Naive thymus-derived CD4-positive, alpha-beta T cell (primary cell): ENCODE measurements at regions not wholly inside any gene's neighbourhood (a gene's known extent, or its start where the extent isn't known, plus 50 kb on each side); places are given as distances from the start of the nearest gene placed in this dataset.

ENCODE experiments used
- ATAC-seq: fragments of 150-1000 bp; cut with Tn5 transposase; 2 replicates; pipeline ENCODE4 v1.10.0; 2021; ENCODE audit warnings: mild to moderate bottlenecking, moderate library complexity
- CTCF ChIA-PET: fragments of 350-600 bp; sonication (Branson Sonifier 250); formaldehyde crosslinking; loops from one replicate; lab custom pipeline; 2021; ENCODE audit warnings: antibody characterized with exemption; lab: Charles Lee
- POLR2A ChIA-PET: fragments of 350-600 bp; sonication (Branson Sonifier 250); formaldehyde crosslinking; loops from one replicate; lab custom pipeline; 2021; ENCODE audit warnings: antibody characterized with exemption, inconsistent platforms; lab: Charles Lee
- DNase-seq, 9 donors: peaks; one replicate each; pipeline versions ENCODE4 v3.0.0 to v3.0.0-alpha.2; 2020 to 2022; ENCODE audit warnings: mixed read lengths in 1 of 9
- H3K27ac ChIP-seq: one replicate; pipeline ENCODE4 v1.7.0; 2013; ENCODE audit warnings: mild to moderate bottlenecking, low read depth, low read length, moderate library complexity
- H3K27me3 ChIP-seq, 2 donors: one replicate each; pipeline ENCODE4 v1.7.0; 2013; ENCODE audit warnings: low read length in 2 of 2, mild to moderate bottlenecking in 2 of 2, moderate library complexity in 2 of 2; ENCODE audit not compliant: control insufficient read depth in 2 of 2, insufficient read depth in 2 of 2
- H3K36me3 ChIP-seq, 3 experiments: 1 replicate in 2 of 3; 2 replicates in 1 of 3; pipeline ENCODE4 v1.7.0; 2013; ENCODE audit warnings: low read length in 3 of 3, mild to moderate bottlenecking in 3 of 3, moderate library complexity in 1 of 3; ENCODE audit not compliant: insufficient read depth in 3 of 3, control insufficient read depth in 2 of 3
- H3K4me1 ChIP-seq, 2 donors: one replicate each; pipeline ENCODE4 v1.7.0; 2013; ENCODE audit warnings: low read length in 2 of 2, mild to moderate bottlenecking in 2 of 2, moderate library complexity in 1 of 2; ENCODE audit not compliant: control insufficient read depth in 2 of 2, insufficient read depth in 2 of 2
- H3K4me3 ChIP-seq: 2 replicates; pipeline ENCODE4 v1.7.0; 2013; ENCODE audit warnings: mild to moderate bottlenecking, low read length
- H3K9me3 ChIP-seq, 3 experiments: 1 replicate in 2 of 3; 2 replicates in 1 of 3; pipeline ENCODE4 v1.7.0; 2013; ENCODE audit warnings: low read length in 3 of 3; ENCODE audit not compliant: control insufficient read depth in 2 of 3
- H3K27ac Mint-ChIP-seq, 9 donors: one replicate each; pipeline ENCODE4 v1.8.0; 2020 to 2022; ENCODE audit warnings: mixed read lengths in 9 of 9, mild to moderate bottlenecking in 8 of 9, moderate library complexity in 5 of 9, inconsistent platforms in 2 of 9
- H3K27me3 Mint-ChIP-seq, 5 donors: one replicate each; pipeline ENCODE4 v1.8.0; 2021 to 2022; ENCODE audit warnings: mixed read lengths in 5 of 5, mild to moderate bottlenecking in 1 of 5
- H3K36me3 Mint-ChIP-seq, 5 donors: one replicate each; pipeline ENCODE4 v1.8.0; 2020 to 2022; ENCODE audit warnings: mixed read lengths in 5 of 5, mild to moderate bottlenecking in 3 of 5, inconsistent platforms in 1 of 5
- H3K4me1 Mint-ChIP-seq, 7 donors: one replicate each; pipeline ENCODE4 v1.8.0; 2020 to 2022; ENCODE audit warnings: mixed read lengths in 7 of 7, mild to moderate bottlenecking in 3 of 7, inconsistent platforms in 1 of 7
- H3K4me3 Mint-ChIP-seq, 10 donors: one replicate each; pipeline ENCODE4 v1.8.0; 2020 to 2022; ENCODE audit warnings: mild to moderate bottlenecking in 10 of 10, mixed read lengths in 10 of 10, moderate library complexity in 6 of 10, inconsistent platforms in 2 of 10
- H3K9me3 Mint-ChIP-seq, 11 donors: one replicate each; pipeline ENCODE4 v1.8.0; 2020 to 2022; ENCODE audit warnings: mixed read lengths in 11 of 11, mild to moderate bottlenecking in 4 of 11, inconsistent platforms in 1 of 11, moderate library complexity in 1 of 11
- intact Hi-C, 2 donors: fragments of 100-400 bp; cut with micrococcal nuclease; formaldehyde crosslinking; loops; one replicate each; pipeline ENCODE4 v1.15.1; 2023

DNA sequence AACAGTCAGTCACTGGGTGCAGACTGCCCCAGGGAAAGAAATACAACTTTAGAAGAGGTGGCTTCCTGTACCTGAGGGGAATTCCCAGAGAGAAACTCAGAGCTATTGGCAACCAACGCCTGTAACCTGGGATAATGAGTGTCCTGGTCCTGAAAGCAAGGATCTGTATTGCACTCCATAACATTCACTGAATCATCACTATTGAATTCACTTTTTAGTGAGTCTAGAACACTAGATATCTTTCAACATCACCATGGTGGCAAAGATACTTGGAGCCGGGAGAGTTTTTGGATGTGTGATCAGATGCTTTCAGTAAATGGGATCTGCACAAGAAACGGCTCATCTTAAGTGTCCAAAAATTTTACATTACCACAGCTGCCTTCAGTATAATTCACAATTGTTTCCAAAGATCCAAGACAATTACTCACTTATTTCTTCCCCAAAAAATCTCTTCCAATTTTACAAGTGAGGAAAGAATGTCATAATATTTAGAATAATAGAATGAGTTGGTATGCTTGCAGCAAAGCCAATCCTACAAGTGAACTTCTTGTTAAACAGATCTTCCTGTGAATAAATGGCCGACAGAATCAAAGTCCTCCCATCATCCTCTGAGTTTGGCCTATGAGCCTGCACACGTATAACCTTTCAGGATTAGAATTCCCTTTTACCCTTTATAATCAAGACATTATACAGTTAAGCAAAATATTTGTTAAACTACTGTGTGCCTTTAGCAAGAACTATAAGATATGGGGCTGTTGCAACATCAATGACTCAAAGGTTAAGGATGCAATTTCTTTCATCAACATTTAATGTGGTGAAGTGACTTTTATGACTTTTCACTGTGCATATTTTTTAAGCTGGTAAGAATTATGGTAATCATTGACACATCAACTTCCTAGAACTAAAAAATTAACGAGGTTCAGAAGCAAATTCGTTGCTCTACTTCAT, 243.3 kb upstream of the COL8A1 start:
- CTCF ChIA-PET = no interaction called here
- Mint-ChIP-seq H3K4me3 (no peak overlapping the region), H3K9me3 (peaks cover 5 to 27% (median 15%) of the 10 kb centered on the region in 11 donors), H3K36me3 (no peaks in the 10 kb centered on the region), H3K27ac (no peak overlapping the region), H3K4me1 (no peaks in the 10 kb centered on the region), H3K27me3 (peaks cover 0 to 4% (median 0%) of the 10 kb centered on the region in 5 donors)
- no peak overlapping the region for H3K4me3 ChIP-seq
- no peaks in the 10 kb centered on the region for H3K4me1 ChIP-seq
- no peaks in the 10 kb centered on the region for H3K36me3 ChIP-seq
- intact Hi-C loops = no loop called here
- H3K9me3 ChIP-seq = no peaks in the 10 kb centered on the region
- H3K27ac ChIP-seq = no peak overlapping the region
- POLR2A ChIA-PET = no interaction called here
- no peaks in the 10 kb centered on the region for H3K27me3 ChIP-seq
- ATAC-seq (no peak), DNase-seq (no peak)

DNA sequence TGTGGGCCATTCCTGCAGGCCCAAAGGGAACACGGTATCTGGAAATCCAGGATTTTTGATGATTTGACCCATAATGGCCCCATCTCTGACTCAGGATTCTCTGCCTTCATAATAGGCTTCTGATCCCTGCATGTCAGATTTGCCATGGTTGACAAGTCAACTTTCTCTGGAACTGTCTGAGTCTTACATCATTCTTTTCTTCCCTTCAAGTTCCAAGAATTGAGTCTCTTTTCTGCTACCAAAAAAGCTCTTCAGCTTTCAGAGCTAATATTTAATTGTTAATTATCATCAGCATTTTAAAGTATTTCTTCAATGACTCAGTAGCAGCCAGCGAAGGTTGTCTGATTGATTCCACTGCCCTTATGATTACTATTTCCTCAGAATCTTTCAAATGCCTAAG, 244.4 kb upstream of the COL8A1 start:
- ChIA-PET CTCF (no interaction called here), POLR2A (no interaction called here)
- Histone ChIP-seq H3K27me3 (no peaks in the 10 kb centered on the region), H3K4me3 (no peak overlapping the region), H3K36me3 (no peaks in the 10 kb centered on the region), H3K4me1 (no peaks in the 10 kb centered on the region), H3K9me3 (no peaks in the 10 kb centered on the region), H3K27ac (no peak overlapping the region)
- ATAC-seq (no peak), DNase-seq (no peak)
- Mint-ChIP-seq H3K4me1 (no peaks in the 10 kb centered on the region), H3K36me3 (no peaks in the 10 kb centered on the region), H3K4me3 (no peak overlapping the region), H3K9me3 (peaks cover 0 to 19% (median 9%) of the 10 kb centered on the region in 11 donors), H3K27ac (no peak overlapping the region), H3K27me3 (peaks cover 0 to 4% (median 0%) of the 10 kb centered on the region in 5 donors)
- intact Hi-C loops = no loop called here

DNA sequence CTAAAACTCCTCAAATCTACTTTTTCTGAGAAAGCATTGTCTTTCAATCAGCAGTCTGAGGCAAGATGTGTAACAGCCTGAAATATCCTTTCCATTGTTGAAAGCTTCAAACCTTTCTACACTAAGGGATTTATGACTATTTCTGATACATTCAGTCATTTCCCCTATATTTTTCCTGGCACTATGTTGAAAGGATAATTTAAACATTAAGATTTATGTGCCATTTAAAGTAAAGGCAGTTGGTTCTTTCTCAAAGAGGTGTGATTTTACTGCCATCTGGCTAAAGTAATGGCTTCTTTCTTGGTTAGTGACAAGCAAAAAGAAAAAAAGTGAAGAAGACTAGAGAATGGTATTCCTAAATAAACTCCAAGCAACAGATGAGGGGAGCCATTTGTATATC, 249.6 kb upstream of the COL8A1 start:
- POLR2A ChIA-PET = no interaction called here
- H3K9me3 Mint-ChIP-seq = peaks cover 0 to 9% (median 0%) of the 10 kb centered on the region in 11 donors

DNA sequence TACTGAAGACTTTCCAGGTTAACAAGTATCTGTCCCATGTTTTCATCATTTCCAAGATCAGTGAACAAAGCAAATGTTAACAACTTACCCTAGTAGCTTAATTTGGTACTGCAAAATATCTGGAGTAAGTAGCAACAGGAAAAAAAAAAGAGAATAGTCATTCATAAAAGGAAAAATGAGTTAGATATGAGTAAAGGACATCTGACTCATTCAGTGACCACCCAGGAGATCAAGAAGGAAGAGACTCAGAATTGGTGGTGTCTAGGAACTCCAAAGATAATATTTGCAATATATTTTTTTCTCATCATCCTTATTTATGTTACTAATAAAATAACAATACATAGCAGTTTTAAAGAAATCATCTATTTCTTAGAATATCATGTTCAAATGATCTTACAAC, 253.8 kb upstream of the COL8A1 start:
- ChIA-PET CTCF (no interaction called here), POLR2A (no interaction called here)
- Mint-ChIP-seq H3K4me3 (no peak overlapping the region), H3K27me3 (no peaks in the 10 kb centered on the region), H3K27ac (no peak overlapping the region), H3K4me1 (no peaks in the 10 kb centered on the region), H3K36me3 (no peaks in the 10 kb centered on the region), H3K9me3 (peaks cover 0 to 18% (median 6%) of the 10 kb centered on the region in 11 donors)
- no peak for DNase-seq
- no peak overlapping the region for H3K4me3 ChIP-seq
- intact Hi-C loops = no loop called here
- no peaks in the 10 kb centered on the region for H3K9me3 ChIP-seq
- no peaks in the 10 kb centered on the region for H3K4me1 ChIP-seq
- no peak overlapping the region for H3K27ac ChIP-seq
- no peaks in the 10 kb centered on the region for H3K27me3 ChIP-seq
- no peaks in the 10 kb centered on the region for H3K36me3 ChIP-seq
- no peak for ATAC-seq

More for the DNA sequence above, 249.6 kb upstream of the COL8A1 start:
- no peaks in the 10 kb centered on the region for H3K36me3 ChIP-seq
- CTCF ChIA-PET = no interaction called here
- no peak overlapping the region for H3K4me3 ChIP-seq
- no peak for ATAC-seq
- DNase-seq = no peak
- H3K36me3 Mint-ChIP-seq = no peaks in the 10 kb centered on the region
- H3K9me3 ChIP-seq = no peaks in the 10 kb centered on the region
- H3K27ac Mint-ChIP-seq = no peak overlapping the region
- H3K4me1 Mint-ChIP-seq = no peaks in the 10 kb centered on the region
- H3K4me1 ChIP-seq = no peaks in the 10 kb centered on the region
- H3K27me3 ChIP-seq = no peaks in the 10 kb centered on the region
- no peak overlapping the region for H3K4me3 Mint-ChIP-seq
- intact Hi-C loops = no loop called here
- no peaks in the 10 kb centered on the region for H3K27me3 Mint-ChIP-seq
- no peak overlapping the region for H3K27ac ChIP-seq

DNA sequence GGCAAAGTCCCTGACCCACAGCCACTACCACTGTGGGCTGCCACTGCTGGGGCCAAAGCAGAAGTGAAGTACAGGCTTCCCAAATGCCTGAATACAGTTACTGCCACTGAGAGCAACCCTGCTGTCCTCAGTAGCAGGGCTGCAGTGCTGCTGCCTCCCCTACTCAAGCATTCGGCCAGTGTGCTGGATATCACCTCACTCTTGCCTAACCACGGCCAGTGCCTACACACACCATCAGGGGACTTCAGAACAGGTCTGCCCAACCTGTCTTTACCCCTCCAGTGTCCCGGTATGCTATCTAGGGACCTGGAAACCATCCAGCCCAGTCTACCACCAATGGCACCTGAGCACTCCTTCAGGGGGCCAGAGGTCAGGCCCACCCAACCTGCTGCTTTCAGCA, 261.5 kb upstream of the COL8A1 start:
- no peaks in the 10 kb centered on the region for H3K4me1 ChIP-seq

DNA sequence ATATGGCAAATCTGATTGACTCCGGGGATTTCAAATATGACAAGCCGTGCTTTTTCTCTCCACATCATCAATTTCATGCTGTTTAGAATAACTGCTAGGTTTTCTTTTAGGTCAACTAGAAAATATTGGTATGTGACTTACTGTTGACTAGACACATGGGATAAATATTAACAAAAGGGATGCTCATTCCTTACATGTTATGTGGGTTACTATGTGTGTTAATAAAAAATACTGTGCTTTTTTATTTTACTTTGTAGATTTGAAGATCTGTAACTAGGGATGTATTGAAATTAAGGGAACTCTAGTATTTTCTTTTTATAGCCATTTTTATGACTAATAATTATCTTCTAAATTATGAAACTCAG, 264.6 kb upstream of the COL8A1 start:
- H3K4me1 ChIP-seq = no peaks in the 10 kb centered on the region
- H3K27me3 ChIP-seq = no peaks in the 10 kb centered on the region
- DNase-seq = no peak
- intact Hi-C loops = no loop called here
- H3K27ac ChIP-seq = no peak overlapping the region
- Mint-ChIP-seq H3K4me1 (no peaks in the 10 kb centered on the region), H3K9me3 (peaks cover 0 to 23% (median 4%) of the 10 kb centered on the region in 11 donors), H3K27me3 (no peaks in the 10 kb centered on the region), H3K27ac (no peak overlapping the region), H3K4me3 (no peak overlapping the region), H3K36me3 (no peaks in the 10 kb centered on the region)
- CTCF ChIA-PET = no interaction called here
- H3K9me3 ChIP-seq = no peaks in the 10 kb centered on the region
- H3K36me3 ChIP-seq = no peaks in the 10 kb centered on the region
- H3K4me3 ChIP-seq = no peak overlapping the region
- no peak for ATAC-seq
- POLR2A ChIA-PET = no interaction called here

More for the DNA sequence above, 261.5 kb upstream of the COL8A1 start:
- DNase-seq = no peak
- no peak for ATAC-seq
- Histone ChIP-seq H3K27ac (no peak overlapping the region), H3K36me3 (no peaks in the 10 kb centered on the region), H3K4me3 (no peak overlapping the region), H3K9me3 (no peaks in the 10 kb centered on the region), H3K27me3 (no peaks in the 10 kb centered on the region)
- Mint-ChIP-seq H3K27me3 (no peaks in the 10 kb centered on the region), H3K4me1 (no peaks in the 10 kb centered on the region), H3K36me3 (no peaks in the 10 kb centered on the region), H3K4me3 (no peak overlapping the region), H3K27ac (no peak overlapping the region), H3K9me3 (peaks cover under 1 to 16% (median 7%) of the 10 kb centered on the region in 11 donors)
- CTCF ChIA-PET = no interaction called here
- intact Hi-C loops = no loop called here
- POLR2A ChIA-PET = no interaction called here
